B cell (primary cell): ENCODE measurements at regions not wholly inside any gene's neighbourhood (a gene's known extent, or its start where the extent isn't known, plus 50 kb on each side); places are given as distances from the start of the nearest gene placed in this dataset.

Source experiments
- CTCF ChIP-seq: fragments of 200-600 bp; IDR thresholded peaks from one replicate; pipeline ENCODE4 v1.8.0; 2022; ENCODE audit warnings: antibody characterized with exemption, mild to moderate bottlenecking
- EZH2 ChIP-seq: IDR thresholded peaks from 2 replicates; pipeline ENCODE4 v1.6.1; 2012; ENCODE audit warnings: borderline replicate concordance, low read depth, mild to moderate bottlenecking, moderate library complexity, low read length; ENCODE audit not compliant: insufficient read depth, poor library complexity, severe bottlenecking

- TF ChIP-seq CTCF (no peak), EZH2 (no peak)
These were observed 129.3 kb upstream of the EPB41L4A start for GRCh38 chr5:112548246-112548881.
